ENCODE measurements at regions not wholly inside any gene's neighbourhood (a gene's known extent, or its start where the extent isn't known, plus 50 kb on each side); places are given as distances from the start of the nearest gene placed in this dataset.

GRCh38 chr3:23706111-23706510 is 99.6 kb upstream of the UBE2E1 start:
- H3K9me3 ChIP-seq: no peaks in the 10 kb centered on the region
- TF ChIP-seq POLR2A (IDR thresholded peaks at IDR 0.05): no peak
- TF ChIP-seq CTCF (IDR thresholded peaks at IDR 0.05): no peak
- H3K4me1 ChIP-seq: no peaks in the 10 kb centered on the region
- H3K27ac ChIP-seq: no peak overlapping the region
- no peak for DNase-seq
- 65 to 78% methylated on average over 2 of the region's 2 CpGs for WGBS, 2 donors
- H3K4me3 ChIP-seq: no peak overlapping the region
- intact Hi-C loops (cut with DNase I; ENCODE audit: low total_unique reads): no loop called here
- H3K27me3 ChIP-seq: no peaks in the 10 kb centered on the region
- no peaks in the 10 kb centered on the region for H3K36me3 ChIP-seq (ENCODE audit: low read depth, missing control alignments)

- Histone ChIP-seq H3K27me3 (no peaks in the 10 kb centered on the region), H3K27ac (no peak overlapping the region), H3K36me3 (ENCODE audit: low read depth, missing control alignments) (no peaks in the 10 kb centered on the region), H3K4me3 (no peak overlapping the region), H3K9me3 (no peaks in the 10 kb centered on the region), H3K4me1 (no peaks in the 10 kb centered on the region)
- intact Hi-C loops (cut with DNase I; ENCODE audit: low total_unique reads): no loop called here
- no peak for DNase-seq
- TF ChIP-seq POLR2A (IDR thresholded peaks at IDR 0.05) (no peak), CTCF (IDR thresholded peaks at IDR 0.05) (no peak)
- 53 to 76% methylated on average over 2 of the region's 2 CpGs for WGBS, 2 donors
Measured at GRCh38 chr3:23709987-23710386, 95.8 kb upstream of the UBE2E1 start.

- intact Hi-C loops (cut with DNase I; ENCODE audit: low total_unique reads): no loop called here
- no peaks in the 10 kb centered on the region for H3K4me1 ChIP-seq
- no peaks in the 10 kb centered on the region for H3K27me3 ChIP-seq
- WGBS, 2 donors: 70 to 77% methylated on average over 9 of the region's 9 CpGs
- no peak for DNase-seq
- no peak overlapping the region for H3K4me3 ChIP-seq
- no peaks in the 10 kb centered on the region for H3K9me3 ChIP-seq
- TF ChIP-seq CTCF (IDR thresholded peaks at IDR 0.05): no peak
- no peak for TF ChIP-seq POLR2A (IDR thresholded peaks at IDR 0.05)
- H3K36me3 ChIP-seq (ENCODE audit: low read depth, missing control alignments): no peaks in the 10 kb centered on the region
- no peak overlapping the region for H3K27ac ChIP-seq
Measured at GRCh38 chr3:23710555-23710954, 95.2 kb upstream of the UBE2E1 start.

GRCh38 chr3:23711916-23712494 is 93.8 kb upstream of the UBE2E1 start:
- intact Hi-C loops (cut with DNase I; ENCODE audit: low total_unique reads): no loop called here
- no peaks in the 10 kb centered on the region for H3K27me3 ChIP-seq
- H3K9me3 ChIP-seq: no peaks in the 10 kb centered on the region
- no peak overlapping the region for H3K27ac ChIP-seq
- no peak overlapping the region for H3K4me3 ChIP-seq
- H3K36me3 ChIP-seq (ENCODE audit: low read depth, missing control alignments): no peaks in the 10 kb centered on the region
- no peaks in the 10 kb centered on the region for H3K4me1 ChIP-seq
- no peak for DNase-seq
- 83 to 96% methylated on average over 10 of the region's 10 CpGs for WGBS, 2 donors
- TF ChIP-seq CTCF (IDR thresholded peaks at IDR 0.05): no peak
- TF ChIP-seq POLR2A (IDR thresholded peaks at IDR 0.05): no peak
